ENCODE measurements at regions not wholly inside any gene's neighbourhood (a gene's known extent, or its start where the extent isn't known, plus 50 kb on each side); places are given as distances from the start of the nearest gene placed in this dataset.
"Not testable (repeated sequence)": the region's sequence is repeated elsewhere in the genome, so short reads cannot be mapped to it uniquely, and the experiment has no call there.

DNA sequence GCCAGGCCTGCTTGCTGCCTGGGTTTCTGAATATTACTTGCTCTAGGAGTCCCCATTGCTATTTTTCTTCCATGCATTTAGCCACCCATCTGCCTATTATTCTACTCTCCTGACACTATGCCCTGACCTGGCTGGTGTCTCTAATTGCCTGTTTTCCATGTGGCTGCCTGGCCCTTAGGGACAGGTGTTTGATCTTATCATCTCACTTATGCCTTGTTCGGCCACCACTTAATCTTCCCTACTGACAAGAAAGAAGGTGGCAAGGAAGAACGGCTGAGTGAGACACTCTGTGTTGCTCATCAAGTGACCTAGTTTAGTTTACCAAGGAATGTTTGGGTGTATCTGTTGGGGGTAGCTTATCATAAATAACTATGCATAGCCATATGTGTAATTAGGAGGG lies 50.4 kb upstream of the RAPH1 start:
- DNase-seq: no peak

GRCh38 chr2:203586206-203586605 lies 51.1 kb upstream of the RAPH1 start:
- no peak for DNase-seq

DNA sequence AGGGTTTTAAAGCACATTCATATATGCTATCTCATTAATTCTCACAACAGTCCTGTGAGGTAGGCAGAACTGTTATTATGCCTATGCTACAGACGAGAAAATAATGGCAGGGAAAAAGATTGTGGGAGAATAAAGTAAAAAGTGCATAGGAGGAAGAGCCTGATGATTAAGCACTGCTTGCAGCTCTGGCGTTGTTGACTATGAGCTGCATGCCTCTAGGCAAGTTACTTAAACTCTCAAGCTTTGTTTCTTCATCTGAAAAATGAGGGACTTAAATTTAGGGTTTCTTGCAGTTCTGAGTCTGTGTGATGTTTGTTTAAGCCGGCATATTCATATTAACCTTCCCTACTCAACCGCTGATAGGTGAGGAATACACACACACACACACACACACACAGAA lies 51.6 kb upstream of the RAPH1 start:
- DNase-seq: no peak

GRCh38 chr2:203590496-203590895 lies 55.4 kb upstream of the RAPH1 start:
- no peak for DNase-seq

- DNase-seq: no peak
These were observed 56.5 kb upstream of the RAPH1 start for GRCh38 chr2:203591642-203592041.

DNA sequence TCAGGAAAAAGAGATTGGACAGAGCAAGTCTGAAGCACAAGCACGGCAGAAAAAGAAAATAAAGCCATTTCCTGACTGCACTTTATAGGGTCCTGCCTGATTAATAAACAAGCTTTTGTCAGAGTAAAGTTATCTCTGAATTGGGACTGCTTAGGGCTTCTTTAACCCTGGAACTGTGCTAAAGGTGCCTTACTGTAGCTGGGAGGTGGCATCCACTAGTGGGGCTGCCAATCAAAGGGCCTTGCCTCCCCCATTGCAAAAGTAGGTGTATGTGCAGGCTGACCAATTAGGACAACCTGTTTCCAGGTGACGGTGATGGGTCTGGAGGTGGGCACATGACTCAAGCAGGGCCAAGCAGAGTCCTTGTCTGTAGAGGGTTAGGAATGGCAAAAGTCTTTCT lies 57.4 kb upstream of the RAPH1 start:
- no peak for DNase-seq

DNA sequence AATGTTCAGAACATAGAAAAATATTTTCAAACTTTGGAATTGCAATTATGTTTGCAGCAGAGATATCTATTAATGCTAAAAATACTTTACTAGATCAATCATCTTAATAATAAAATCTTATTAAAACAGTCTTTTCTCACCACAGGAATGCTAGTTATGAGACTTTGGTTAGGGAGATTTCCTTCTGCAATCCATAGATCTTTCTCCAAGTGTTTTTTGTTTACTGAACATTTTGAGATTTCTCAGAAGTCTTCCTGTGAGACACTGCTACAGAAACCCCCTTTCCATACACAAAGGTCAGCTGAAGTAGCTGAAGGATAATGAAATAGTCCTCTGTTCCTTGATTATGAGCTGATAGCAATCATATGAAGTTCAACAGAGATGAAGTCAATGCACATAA lies 59.4 kb upstream of the RAPH1 start:
- DNase-seq: no peak

DNA sequence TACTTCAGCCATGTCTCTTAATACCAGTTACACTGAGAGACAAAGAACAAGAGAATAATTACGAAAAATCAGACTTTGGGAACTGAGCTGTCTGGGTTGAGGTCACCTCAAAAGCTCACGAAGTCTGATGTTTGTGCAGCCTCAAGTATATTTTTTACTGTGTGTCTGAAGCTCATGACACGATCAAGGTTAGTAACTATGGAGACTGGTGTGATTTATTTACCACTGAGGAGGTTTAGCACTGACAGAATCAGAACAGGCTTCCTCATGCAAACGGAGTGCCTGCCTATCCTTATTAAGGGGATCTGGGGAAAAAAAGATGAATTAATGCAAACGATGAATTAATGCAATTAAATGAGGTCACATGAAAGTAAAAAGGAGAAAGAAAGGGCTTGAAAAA lies 61.1 kb upstream of the RAPH1 start:
- DNase-seq: no peak

- no peak for DNase-seq
These were observed 64.4 kb upstream of the RAPH1 start for GRCh38 chr2:203599509-203599908.

GRCh38 chr2:203600286-203600685 lies 65.2 kb upstream of the RAPH1 start:
- no peak for DNase-seq

DNA sequence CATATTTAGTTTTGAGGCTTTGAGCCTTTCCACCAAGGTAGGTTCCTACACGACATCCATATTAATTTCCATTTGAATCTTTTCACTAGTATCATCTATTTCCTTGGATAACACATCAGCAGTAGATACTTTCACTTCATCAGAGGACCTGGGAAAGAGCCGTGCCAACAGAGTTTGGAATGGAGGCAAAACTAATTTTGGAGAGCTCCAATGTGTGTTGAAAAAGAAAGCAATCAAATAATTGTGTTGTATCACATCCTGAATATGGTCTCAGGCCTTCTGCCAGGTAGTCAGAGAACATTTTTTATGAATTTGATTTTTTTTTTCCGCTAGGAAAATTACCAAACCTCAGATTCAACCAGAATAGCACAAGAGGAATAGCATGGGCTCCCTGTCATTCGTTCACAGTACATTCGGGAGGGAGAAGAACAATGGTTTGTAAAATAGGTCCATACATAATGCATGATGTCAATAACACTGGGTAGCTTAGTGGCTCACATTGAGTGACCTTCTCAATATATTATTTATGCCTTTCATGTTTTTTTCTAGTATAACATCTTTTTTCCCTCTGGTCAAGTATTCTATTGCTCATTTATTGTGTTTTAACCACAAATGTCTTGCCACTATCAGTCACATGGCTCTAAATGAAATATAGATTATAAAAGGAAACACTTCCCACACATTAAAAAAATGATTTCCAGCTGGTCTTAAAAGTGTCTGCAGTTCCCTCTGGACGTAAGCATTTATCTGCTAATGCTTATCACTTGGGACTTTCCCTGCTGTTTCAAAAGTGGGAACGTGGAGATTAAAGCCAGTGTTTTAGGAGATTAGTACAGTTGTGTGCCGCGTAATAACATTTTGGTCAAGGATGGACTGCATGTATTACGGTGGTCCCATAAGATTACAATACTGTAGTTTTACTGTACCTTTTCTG lies 68.6 kb upstream of the RAPH1 start:
- DNase-seq: no peak

- no peak for DNase-seq
These were observed 70.2 kb upstream of the RAPH1 start for GRCh38 chr2:203605302-203605701.

GRCh38 chr2:203606051-203606450 lies 71.0 kb upstream of the RAPH1 start:
- DNase-seq: no peak

- DNase-seq: no peak
These were observed 75.5 kb upstream of the RAPH1 start for GRCh38 chr2:203610558-203610957.

DNA sequence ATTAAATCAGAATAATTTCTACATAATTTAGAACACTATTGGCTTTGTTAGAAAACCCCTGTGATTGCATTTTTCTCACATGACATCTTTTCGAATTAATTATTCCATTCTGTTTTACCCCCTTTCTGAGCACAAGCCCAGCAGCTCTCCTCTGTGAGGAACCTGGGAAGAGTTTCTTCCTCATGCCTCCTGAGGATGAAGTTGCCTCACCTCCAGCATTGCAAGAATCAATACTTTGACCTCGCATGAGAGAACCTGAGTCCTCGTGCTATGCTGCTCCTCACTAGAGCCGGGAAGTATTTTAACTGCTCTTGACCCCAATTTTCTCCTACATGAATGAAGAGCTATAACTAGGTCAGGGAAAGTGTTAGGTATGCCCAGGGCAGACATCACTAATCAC lies 77.1 kb upstream of the RAPH1 start:
- no peak for DNase-seq

- DNase-seq: no peak
These were observed 84.3 kb upstream of the RAPH1 start for GRCh38 chr2:203619267-203619878.

GRCh38 chr2:203621981-203622515 lies 84.4 kb upstream of the CD28 start:
- DNase-seq: no peak

GRCh38 chr2:203623096-203623495 lies 83.3 kb upstream of the CD28 start:
- DNase-seq: peak; percentile 85

- no peak for DNase-seq
These were observed 82.8 kb upstream of the CD28 start for GRCh38 chr2:203623661-203624060.

DNA sequence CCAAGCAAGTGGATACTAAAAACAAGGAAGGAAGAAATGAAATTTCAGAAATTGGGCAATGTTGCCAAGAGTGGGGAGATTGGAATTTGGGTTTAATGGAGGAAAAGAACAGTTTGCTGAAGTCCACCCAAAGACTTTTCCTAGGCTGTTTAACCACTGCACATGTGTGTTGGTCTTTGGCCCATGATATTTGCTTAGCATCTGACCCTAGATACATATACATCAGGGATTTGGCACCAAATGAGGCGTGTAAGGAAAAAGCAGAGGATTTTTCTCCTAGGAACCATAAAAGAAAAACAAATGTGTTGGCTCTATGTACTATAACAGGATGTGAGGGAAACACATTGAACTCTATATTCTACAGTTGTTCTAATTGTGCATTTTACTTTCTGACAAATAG lies 80.7 kb upstream of the CD28 start:
- DNase-seq: no peak

- not testable (repeated sequence) for DNase-seq
These were observed 80.2 kb upstream of the CD28 start for GRCh38 chr2:203626247-203626646.

GRCh38 chr2:203626952-203627681 lies 79.3 kb upstream of the CD28 start:
- peak; percentile 75 for DNase-seq

- no peak for DNase-seq
These were observed 76.7 kb upstream of the CD28 start for GRCh38 chr2:203629699-203630098.

Data from amniotic stem cell (primary cell).